Astrocyte (in vitro differentiated cells and primary cell): ENCODE measurements at regions not wholly inside any gene's neighbourhood (a gene's known extent, or its start where the extent isn't known, plus 50 kb on each side); places are given as distances from the start of the nearest gene placed in this dataset.

Experiments used
- DNase-seq: peaks from one replicate; pipeline ENCODE4 v3.0.0-alpha.2; 2010; ENCODE audit warnings: low read depth
- FAIRE-seq: peaks from 2 replicates; lab custom pipeline; 2011; peaks lifted over from hg19 to GRCh38; lab: Jason Lieb, UNC
- H2AFZ ChIP-seq: 2 replicates; pipeline ENCODE4 v1.6.0; 2012; ENCODE audit warnings: low read depth, low read length, inconsistent platforms
- H3K27ac ChIP-seq: 2 replicates; pipeline ENCODE4 v1.5.1; 2011; ENCODE audit warnings: low read depth, low read length, inconsistent platforms
- H3K27me3 ChIP-seq: 2 replicates; pipeline ENCODE4 v1.6.0; 2011; ENCODE audit warnings: low read length, inconsistent platforms; ENCODE audit not compliant: insufficient read depth
- H3K36me3 ChIP-seq: 2 replicates; pipeline ENCODE4 v1.5.1; 2011; ENCODE audit warnings: low read length, inconsistent platforms; ENCODE audit not compliant: insufficient read depth
- H3K4me1 ChIP-seq: 2 replicates; pipeline ENCODE4 v1.5.1; 2011; ENCODE audit warnings: low read length, inconsistent platforms; ENCODE audit not compliant: insufficient read depth
- H3K4me2 ChIP-seq: 2 replicates; pipeline ENCODE4 v1.6.0; 2012; ENCODE audit warnings: low read length, inconsistent platforms
- H3K4me3 ChIP-seq: 2 replicates; pipeline ENCODE4 v1.5.1; 2011; ENCODE audit warnings: low read depth, mild to moderate bottlenecking, low read length, inconsistent platforms; ENCODE audit not compliant: insufficient read depth
- H3K79me2 ChIP-seq: 2 replicates; pipeline ENCODE4 v1.6.0; 2012; ENCODE audit warnings: mild to moderate bottlenecking, low read length, inconsistent platforms; ENCODE audit not compliant: insufficient read depth
- H3K9ac ChIP-seq: 2 replicates; pipeline ENCODE4 v1.6.0; 2012; ENCODE audit warnings: mild to moderate bottlenecking, low read length, inconsistent platforms
- H3K9me3 ChIP-seq: 2 replicates; pipeline ENCODE4 v1.5.1; 2012; ENCODE audit warnings: low read depth, mild to moderate bottlenecking, low read length, inconsistent platforms; ENCODE audit not compliant: insufficient read depth
- H4K20me1 ChIP-seq: 2 replicates; pipeline ENCODE4 v1.6.0; 2012; ENCODE audit warnings: low read length, inconsistent platforms; ENCODE audit not compliant: insufficient read depth
- H3K27ac Mint-ChIP-seq: one replicate; pipeline ENCODE4 v1.8.0; 2021; ENCODE audit warnings: mild to moderate bottlenecking, mixed read lengths; ENCODE audit not compliant: unreplicated experiment
- H3K27me3 Mint-ChIP-seq: one replicate; pipeline ENCODE4 v1.8.0; 2021; ENCODE audit warnings: low read depth, mixed read lengths; ENCODE audit not compliant: unreplicated experiment
- H3K36me3 Mint-ChIP-seq: one replicate; pipeline ENCODE4 v1.8.0; 2021; ENCODE audit warnings: low read depth, mixed read lengths; ENCODE audit not compliant: unreplicated experiment
- H3K4me1 Mint-ChIP-seq: one replicate; pipeline ENCODE4 v1.8.0; 2021; ENCODE audit warnings: low read depth, mixed read lengths; ENCODE audit not compliant: unreplicated experiment
- H3K4me3 Mint-ChIP-seq: one replicate; pipeline ENCODE4 v1.8.0; 2021; ENCODE audit warnings: mild to moderate bottlenecking, moderate library complexity, mixed read lengths; ENCODE audit not compliant: unreplicated experiment
- H3K9me3 Mint-ChIP-seq: one replicate; pipeline ENCODE4 v1.8.0; 2021; ENCODE audit warnings: mild to moderate bottlenecking, mixed read lengths; ENCODE audit not compliant: unreplicated experiment
- CTCF ChIP-seq: IDR thresholded peaks from 2 replicates; pipeline ENCODE4 v1.5.1; 2011; ENCODE audit warnings: low read depth, mild to moderate bottlenecking, inconsistent platforms, low read length, moderate library complexity; ENCODE audit not compliant: insufficient read depth
- EZH2 ChIP-seq: IDR thresholded peaks from 2 replicates; pipeline ENCODE4 v1.6.1; 2012; ENCODE audit warnings: mild to moderate bottlenecking, low read length, inconsistent platforms; ENCODE audit not compliant: insufficient read depth

GRCh38 chr11:82557274-82557673 lies 176.4 kb downstream of the FAM181B start:
- H4K20me1 ChIP-seq: no peaks in the 10 kb centered on the region
- H3K4me1 ChIP-seq: no peaks in the 10 kb centered on the region
- Mint-ChIP-seq H3K9me3 (no peaks in the 10 kb centered on the region), H3K27ac (no peak overlapping the region), H3K27me3 (no peaks in the 10 kb centered on the region), H3K4me1 (no peaks in the 10 kb centered on the region), H3K4me3 (no peak overlapping the region), H3K36me3 (no peaks in the 10 kb centered on the region)
- H3K4me3 ChIP-seq: no peak overlapping the region
- no peak overlapping the region for H3K4me2 ChIP-seq
- H3K36me3 ChIP-seq: no peaks in the 10 kb centered on the region
- H3K9ac ChIP-seq: no peak overlapping the region
- no peaks in the 10 kb centered on the region for H3K27me3 ChIP-seq
- H3K79me2 ChIP-seq: no peaks in the 10 kb centered on the region
- no peak overlapping the region for H2AFZ ChIP-seq
- FAIRE-seq: no peak
- H3K27ac ChIP-seq: no peak overlapping the region
- TF ChIP-seq EZH2 (no peak), CTCF (no peak)
- no peak for DNase-seq
- H3K9me3 ChIP-seq: no peaks in the 10 kb centered on the region

DNA sequence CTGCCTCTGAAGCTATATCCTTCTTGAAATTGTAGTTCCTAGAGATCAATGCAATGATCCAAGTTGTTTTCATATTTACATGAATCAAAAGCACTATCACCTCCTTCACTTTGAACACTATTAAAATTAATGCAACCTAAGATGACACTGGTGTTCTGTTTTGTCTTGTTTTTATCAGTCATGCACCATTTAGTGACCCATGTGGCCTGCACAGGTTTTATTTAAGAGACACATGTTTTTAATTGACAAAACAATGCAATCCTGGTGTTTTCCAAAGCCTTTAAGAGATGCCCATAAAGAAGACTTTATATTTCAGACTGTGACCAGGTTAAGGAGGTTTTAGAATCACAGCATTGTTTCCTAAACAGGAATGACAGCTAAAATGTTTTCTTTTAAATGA lies 177.5 kb downstream of the FAM181B start:
- H4K20me1 ChIP-seq: no peaks in the 10 kb centered on the region
- no peaks in the 10 kb centered on the region for H3K9me3 Mint-ChIP-seq
- H3K4me3 ChIP-seq: no peak overlapping the region
- no peaks in the 10 kb centered on the region for H3K27me3 Mint-ChIP-seq
- FAIRE-seq: no peak
- no peak overlapping the region for H3K27ac Mint-ChIP-seq
- no peaks in the 10 kb centered on the region for H3K79me2 ChIP-seq
- no peaks in the 10 kb centered on the region for H3K36me3 Mint-ChIP-seq
- H3K9me3 ChIP-seq: no peaks in the 10 kb centered on the region
- H2AFZ ChIP-seq: no peak overlapping the region
- H3K4me3 Mint-ChIP-seq: no peak overlapping the region
- no peaks in the 10 kb centered on the region for H3K4me1 Mint-ChIP-seq
- H3K9ac ChIP-seq: no peak overlapping the region
- no peaks in the 10 kb centered on the region for H3K4me1 ChIP-seq
- H3K27ac ChIP-seq: no peak overlapping the region
- no peak for TF ChIP-seq CTCF
- TF ChIP-seq EZH2: no peak
- H3K36me3 ChIP-seq: no peaks in the 10 kb centered on the region
- DNase-seq: no peak
- H3K4me2 ChIP-seq: no peak overlapping the region
- no peaks in the 10 kb centered on the region for H3K27me3 ChIP-seq

DNA sequence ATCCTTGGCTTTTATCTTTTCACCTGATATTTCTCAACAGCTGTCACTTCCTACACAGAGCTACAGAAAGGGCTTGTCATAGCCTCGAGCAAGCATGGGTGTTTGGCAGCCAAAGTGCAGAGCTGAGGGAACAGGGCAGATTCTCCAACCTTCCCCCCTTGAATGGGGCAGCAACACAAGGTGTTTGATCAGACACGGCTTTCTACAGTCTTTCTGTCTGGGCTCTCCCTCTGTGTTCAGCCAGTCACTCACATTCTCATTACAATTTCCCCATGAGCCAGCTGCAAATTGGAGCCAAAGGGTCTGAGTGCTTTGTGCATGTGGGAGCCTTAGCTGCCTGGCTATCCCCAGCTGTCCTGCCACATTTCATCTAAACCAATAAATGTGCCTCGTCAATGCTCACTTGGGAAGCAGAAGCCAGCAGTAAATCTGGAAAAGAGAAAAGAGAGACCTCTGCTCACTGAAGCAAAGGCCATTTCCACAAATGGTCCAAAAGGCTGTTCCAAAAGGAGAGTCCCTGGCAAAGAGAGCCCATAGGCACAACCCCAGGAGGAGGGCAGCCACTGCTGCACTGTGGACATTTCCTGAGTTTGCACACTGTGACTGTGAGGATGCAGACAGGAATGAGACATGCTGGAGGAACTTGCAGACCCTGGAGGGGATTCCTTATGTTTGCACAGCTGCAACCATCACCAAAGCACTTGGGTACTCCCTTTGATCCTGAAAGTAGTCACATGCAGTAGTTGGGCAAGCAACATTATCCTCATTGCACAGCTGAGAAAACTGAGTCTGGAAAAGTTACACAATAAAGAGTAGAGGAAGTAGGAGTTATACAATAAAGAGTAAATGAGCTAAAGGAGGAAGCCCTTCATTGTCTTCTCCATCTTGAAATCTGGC lies 186.8 kb downstream of the FAM181B start:
- Mint-ChIP-seq H3K36me3 (no peaks in the 10 kb centered on the region), H3K27me3 (no peaks in the 10 kb centered on the region), H3K4me3 (no peak overlapping the region), H3K27ac (no peak overlapping the region), H3K9me3 (no peaks in the 10 kb centered on the region), H3K4me1 (peaks cover 12% of the 10 kb centered on the region)
- H2AFZ ChIP-seq: no peak overlapping the region
- H3K4me3 ChIP-seq: no peak overlapping the region
- no peaks in the 10 kb centered on the region for H3K4me1 ChIP-seq
- no peak overlapping the region for H3K4me2 ChIP-seq
- DNase-seq: no peak
- H3K27me3 ChIP-seq: no peaks in the 10 kb centered on the region
- no peaks in the 10 kb centered on the region for H3K79me2 ChIP-seq
- H4K20me1 ChIP-seq: no peaks in the 10 kb centered on the region
- no peak for FAIRE-seq
- no peaks in the 10 kb centered on the region for H3K36me3 ChIP-seq
- H3K9ac ChIP-seq: no peak overlapping the region
- TF ChIP-seq CTCF (no peak), EZH2 (no peak)
- H3K27ac ChIP-seq: no peak overlapping the region
- H3K9me3 ChIP-seq: no peaks in the 10 kb centered on the region
